ENCODE measurements at regions not wholly inside any gene's neighbourhood (a gene's known extent, or its start where the extent isn't known, plus 50 kb on each side); places are given as distances from the start of the nearest gene placed in this dataset.

- no peak for TF ChIP-seq NFE2L2 (conservative IDR thresholded peaks at IDR 0.05; ENCODE audit: low read length)
- TF ChIP-seq, protein P1, sequence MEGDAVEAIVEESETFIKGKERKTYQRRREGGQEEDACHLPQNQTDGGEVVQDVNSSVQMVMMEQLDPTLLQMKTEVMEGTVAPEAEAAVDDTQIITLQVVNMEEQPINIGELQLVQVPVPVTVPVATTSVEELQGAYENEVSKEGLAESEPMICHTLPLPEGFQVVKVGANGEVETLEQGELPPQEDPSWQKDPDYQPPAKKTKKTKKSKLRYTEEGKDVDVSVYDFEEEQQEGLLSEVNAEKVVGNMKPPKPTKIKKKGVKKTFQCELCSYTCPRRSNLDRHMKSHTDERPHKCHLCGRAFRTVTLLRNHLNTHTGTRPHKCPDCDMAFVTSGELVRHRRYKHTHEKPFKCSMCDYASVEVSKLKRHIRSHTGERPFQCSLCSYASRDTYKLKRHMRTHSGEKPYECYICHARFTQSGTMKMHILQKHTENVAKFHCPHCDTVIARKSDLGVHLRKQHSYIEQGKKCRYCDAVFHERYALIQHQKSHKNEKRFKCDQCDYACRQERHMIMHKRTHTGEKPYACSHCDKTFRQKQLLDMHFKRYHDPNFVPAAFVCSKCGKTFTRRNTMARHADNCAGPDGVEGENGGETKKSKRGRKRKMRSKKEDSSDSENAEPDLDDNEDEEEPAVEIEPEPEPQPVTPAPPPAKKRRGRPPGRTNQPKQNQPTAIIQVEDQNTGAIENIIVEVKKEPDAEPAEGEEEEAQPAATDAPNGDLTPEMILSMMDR (IDR thresholded peaks at IDR 0.05) = no peak
Measured at GRCh38 chr6:23306251-23306950, 737.0 kb downstream of the HDGFL1 start.

Data from A549 (cell line).